DND-41 (cell line): ENCODE measurements at regions not wholly inside any gene's neighbourhood (a gene's known extent, or its start where the extent isn't known, plus 50 kb on each side); places are given as distances from the start of the nearest gene placed in this dataset.

Source experiments
- CTCF ChIP-seq: IDR thresholded peaks from 2 replicates; pipeline ENCODE4 v1.5.1; 2012; ENCODE audit warnings: borderline replicate concordance, low read length, moderate library complexity, mild to moderate bottlenecking; ENCODE audit not compliant: poor library complexity, severe bottlenecking; ENCODE audit errors: extremely low read depth
- EZH2 ChIP-seq: IDR thresholded peaks from 3 replicates; pipeline ENCODE4 v1.6.1; 2012; ENCODE audit warnings: borderline replicate concordance, low read depth, mild to moderate bottlenecking, moderate library complexity, low read length, inconsistent platforms; ENCODE audit not compliant: severe bottlenecking

GRCh38 chr12:98048326-98048725 is 467.1 kb upstream of the TMPO start:
- TF ChIP-seq EZH2 (no peak), CTCF (no peak)
